ENCODE measurements at regions not wholly inside any gene's neighbourhood (a gene's known extent, or its start where the extent isn't known, plus 50 kb on each side); places are given as distances from the start of the nearest gene placed in this dataset.

DNA sequence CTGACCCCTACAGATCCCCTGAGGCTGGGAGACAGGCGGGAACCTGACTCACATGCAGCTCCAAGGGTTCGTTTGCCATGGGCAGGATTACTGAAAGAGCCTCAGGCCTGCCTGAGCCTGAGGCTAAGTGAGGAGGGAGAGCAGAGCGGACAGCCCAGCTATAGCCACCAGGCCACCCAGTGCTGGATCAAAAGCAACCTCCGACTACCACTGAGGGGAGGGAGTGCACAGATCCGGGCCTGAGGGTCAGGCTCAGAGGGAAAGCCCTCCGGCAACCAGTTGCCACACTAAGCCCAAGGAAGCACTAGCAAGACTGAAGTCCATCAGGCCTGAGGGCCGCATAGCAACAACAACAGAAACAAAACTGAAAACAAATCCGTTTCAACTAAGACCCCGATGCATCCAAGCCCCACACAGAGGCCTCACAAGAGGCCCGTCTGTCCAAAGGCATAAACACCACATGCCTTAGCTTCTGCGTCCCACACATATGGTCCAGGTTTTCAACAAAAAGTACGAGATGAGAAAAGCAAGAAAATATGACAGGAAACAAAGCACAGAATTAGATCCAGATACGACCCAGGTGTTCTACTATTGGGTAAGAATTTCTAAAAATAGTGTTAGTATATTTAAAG, 92.5 kb upstream of the VIPR2 start:
- TF ChIP-seq POLR2A (IDR thresholded peaks at IDR 0.05) (no peak), CTCF (IDR thresholded peaks at IDR 0.05) (no peak)

All from right lobe of liver (tissue), 4 donors.